NT2/D1 (cell line): ENCODE measurements at regions not wholly inside any gene's neighbourhood (a gene's known extent, or its start where the extent isn't known, plus 50 kb on each side); places are given as distances from the start of the nearest gene placed in this dataset.

Experiments
- SUZ12 ChIP-seq: IDR thresholded peaks from 2 replicates; pipeline ENCODE4 v1.6.1; 2011; ENCODE audit not compliant: insufficient read length, insufficient read depth; ENCODE audit errors: extremely low read depth
- ZNF274 ChIP-seq: IDR thresholded peaks from 2 replicates; pipeline ENCODE4 v1.6.1; 2011; ENCODE audit warnings: mild to moderate bottlenecking, low read depth, low read length

GRCh38 chr12:18932715-18933114, 194.8 kb downstream of the CAPZA3 start:
- TF ChIP-seq ZNF274 (no peak), SUZ12 (no peak)
